COLO668 (cell line): ENCODE measurements at regions not wholly inside any gene's neighbourhood (a gene's known extent, or its start where the extent isn't known, plus 50 kb on each side); places are given as distances from the start of the nearest gene placed in this dataset.

Experiments used
- DNase-seq: peaks from one replicate; lab custom pipeline; 2025; ENCODE audit not compliant: unreplicated experiment; lab: John Stamatoyannopoulos, UW

- DNase-seq: no peak
Observed at GRCh38 chr2:5841126-5841525, 148.9 kb downstream of the SOX11 start.

DNA sequence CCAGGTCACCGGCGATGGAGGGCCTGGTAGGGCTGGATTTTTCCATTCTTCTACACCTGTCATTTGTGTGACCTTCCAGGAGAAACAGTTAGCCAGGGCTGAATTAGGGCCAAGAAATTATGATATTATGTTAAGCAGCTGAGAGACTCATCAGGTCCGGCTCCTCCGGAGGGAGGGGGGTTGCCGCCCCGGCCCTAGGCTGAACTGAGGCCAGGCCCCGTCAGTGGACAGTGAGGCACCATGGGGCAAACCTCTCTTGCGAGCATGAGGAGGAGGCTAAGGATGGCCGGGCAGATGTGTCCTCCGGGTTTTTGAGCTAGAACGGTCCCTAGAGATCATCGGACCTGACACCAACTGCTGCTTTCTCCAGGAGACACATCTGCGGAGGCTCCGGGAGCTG is 150.1 kb downstream of the SOX11 start:
- DNase-seq: no peak

DNA sequence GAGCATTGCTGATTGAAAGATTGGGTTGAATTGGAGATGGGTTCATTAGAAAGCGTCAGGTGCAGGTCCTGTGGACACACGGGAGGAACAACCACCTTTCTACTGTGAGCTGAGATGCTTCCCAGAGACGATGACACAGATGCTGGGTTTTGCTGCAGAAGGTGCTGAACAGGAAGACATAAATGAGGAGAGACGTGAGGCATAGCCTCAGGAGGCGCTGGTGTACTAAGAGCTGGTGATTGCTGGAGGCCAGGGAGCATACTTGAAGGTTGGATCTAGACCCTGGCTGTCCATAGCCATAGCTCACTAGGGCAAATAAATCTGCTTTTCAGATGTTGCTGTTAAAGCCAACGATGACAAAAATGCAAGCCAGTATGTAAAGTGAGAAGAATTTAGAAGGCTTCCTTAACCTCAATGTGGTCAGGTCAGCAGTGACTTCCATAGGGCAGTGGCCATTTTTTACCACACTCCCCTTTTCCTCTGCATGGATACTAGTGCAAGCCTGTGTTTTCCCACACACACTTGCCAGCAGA is 153.7 kb downstream of the SOX11 start:
- no peak for DNase-seq

GRCh38 chr2:5846881-5847280 is 154.7 kb downstream of the SOX11 start:
- no peak for DNase-seq

- DNase-seq: no peak
Observed at GRCh38 chr2:5849562-5849961, 157.4 kb downstream of the SOX11 start.

- DNase-seq: no peak
Observed at GRCh38 chr2:5851410-5851809, 159.2 kb downstream of the SOX11 start.

DNA sequence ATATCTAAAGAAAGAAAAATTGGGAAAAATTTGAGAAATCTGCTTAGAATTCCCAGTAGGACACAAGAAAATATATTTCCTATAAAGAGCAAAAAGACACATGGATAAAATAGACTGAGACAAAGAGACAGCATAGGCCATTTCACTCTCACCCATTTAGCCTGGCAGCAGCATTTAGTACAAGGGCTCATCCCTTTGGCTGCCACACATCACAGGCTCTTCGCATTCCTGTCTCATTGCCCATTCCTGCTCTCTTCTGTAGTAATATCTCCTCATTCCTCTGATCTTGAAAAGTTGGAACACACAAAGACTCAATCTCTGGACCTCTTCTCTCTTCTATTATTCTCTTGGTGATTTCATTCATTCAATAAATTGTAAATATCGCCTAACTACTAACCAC is 162.6 kb downstream of the SOX11 start:
- DNase-seq: no peak

DNA sequence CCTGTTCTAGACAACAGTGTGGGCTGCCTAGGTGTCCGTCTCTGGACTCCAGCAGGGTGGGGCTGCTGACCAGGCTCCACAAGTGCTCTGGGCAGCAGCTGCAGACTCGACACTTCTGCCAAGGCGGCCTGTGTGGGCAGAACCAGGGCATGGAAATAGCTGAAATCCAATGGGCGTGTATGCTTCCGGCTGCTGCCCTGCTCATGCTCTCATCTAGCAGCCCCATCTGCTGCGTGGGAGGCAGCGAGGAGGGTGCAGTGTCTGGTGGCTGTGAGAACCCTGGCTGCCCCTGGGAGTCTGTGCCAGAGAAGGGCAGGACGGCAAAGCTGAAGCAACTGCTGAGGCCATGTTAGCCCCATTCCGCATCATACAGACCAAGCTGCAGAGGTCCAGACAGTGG is 174.9 kb downstream of the SOX11 start:
- DNase-seq: no peak

DNA sequence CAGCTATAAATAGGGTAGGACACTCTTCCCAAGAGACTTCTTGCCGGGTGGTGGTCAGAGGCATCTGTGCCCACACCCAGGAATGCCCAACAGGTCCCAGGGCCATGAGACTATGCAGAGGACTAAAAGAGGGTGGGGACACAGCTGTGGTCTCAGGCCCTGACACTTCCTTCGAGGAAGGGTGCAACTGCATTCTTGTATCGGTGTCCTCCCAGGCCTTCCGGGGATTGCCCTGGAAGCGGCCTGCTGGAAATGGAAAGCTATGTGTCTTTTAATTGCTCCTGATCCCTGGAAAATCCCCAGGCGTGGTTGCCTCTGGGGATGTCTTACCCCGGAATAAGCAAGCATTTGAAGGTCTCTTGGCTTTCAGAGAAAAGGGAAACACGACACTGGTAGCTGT is 176.7 kb downstream of the SOX11 start:
- no peak for DNase-seq

GRCh38 chr2:5869936-5870335 is 177.8 kb downstream of the SOX11 start:
- no peak for DNase-seq

GRCh38 chr2:5877360-5877759 is 185.2 kb downstream of the SOX11 start:
- no peak for DNase-seq

DNA sequence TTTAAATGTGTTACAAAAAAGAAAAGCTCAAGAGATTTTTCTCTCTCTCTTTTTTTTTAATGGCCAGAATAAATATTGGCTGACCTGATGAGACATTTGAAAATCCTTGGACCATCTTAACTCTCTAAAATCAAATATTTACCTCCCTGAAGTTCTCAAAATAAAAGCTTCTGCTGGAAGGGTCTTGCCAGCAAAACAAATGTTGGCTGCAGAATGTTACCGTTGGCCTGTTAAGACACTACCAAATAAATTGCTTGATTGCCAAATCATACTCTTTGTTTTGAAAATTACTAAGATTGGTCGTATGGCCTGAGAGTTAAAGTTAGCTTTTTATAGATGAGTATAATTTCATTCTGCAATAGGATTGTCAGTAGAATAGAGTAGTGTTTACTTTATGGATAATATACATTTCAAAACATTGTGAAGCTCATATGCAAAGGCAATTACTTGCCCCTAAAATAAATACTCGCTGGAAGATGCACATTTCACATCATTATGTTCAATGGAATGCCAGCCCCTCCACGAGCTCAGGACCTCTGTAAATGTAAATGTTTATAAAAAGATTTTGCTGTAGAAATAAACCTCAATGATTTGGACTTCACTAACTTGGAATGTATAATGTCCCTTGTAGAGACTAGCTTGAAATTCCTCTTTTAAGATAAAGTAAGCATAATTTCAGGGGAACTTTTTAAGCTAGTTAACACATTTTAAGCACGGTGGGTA is 193.4 kb downstream of the SOX11 start:
- DNase-seq: no peak

DNA sequence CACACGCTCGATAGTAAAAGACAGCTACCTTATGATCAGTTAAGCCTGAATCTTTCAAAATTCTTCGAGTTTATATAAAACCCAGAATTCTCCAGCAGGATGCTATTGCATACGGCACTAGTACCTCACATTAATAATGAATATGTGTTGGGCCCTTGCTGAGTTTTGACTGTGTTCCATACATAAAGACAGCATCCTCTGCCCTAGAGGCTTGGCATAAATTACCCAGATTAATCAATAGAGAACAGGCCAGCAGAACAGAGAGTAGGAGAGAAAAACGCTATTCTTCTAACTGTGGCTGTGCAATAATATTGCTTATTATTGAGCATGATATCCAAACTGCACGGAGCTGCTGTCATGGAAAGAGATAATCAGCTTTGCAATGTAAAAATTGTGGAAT is 194.3 kb downstream of the SOX11 start:
- DNase-seq: no peak

GRCh38 chr2:5888126-5888525 is 195.9 kb downstream of the SOX11 start:
- no peak for DNase-seq

GRCh38 chr2:5889519-5889918 is 197.3 kb downstream of the SOX11 start:
- DNase-seq: no peak

DNA sequence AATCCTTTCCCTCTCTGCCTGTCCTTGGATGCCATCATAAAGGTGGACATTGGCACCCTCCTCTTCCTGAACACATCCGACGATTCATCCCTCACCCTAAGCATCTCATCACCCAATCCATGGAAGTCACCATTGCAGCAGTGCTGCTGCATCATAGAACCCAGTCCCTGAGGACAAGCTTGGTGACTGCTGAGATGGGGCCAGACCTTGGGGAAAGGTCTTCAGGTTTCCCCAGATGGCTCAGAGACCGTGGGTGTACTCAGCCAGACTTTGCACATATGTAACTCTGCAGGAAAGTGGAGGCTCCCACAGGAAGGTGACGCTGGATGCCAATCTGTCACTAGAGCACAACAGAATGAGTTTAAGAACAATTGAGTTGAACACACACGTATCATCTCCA is 202.2 kb downstream of the SOX11 start:
- DNase-seq: no peak

- no peak for DNase-seq
Observed at GRCh38 chr2:5895284-5895683, 203.1 kb downstream of the SOX11 start.

- no peak for DNase-seq
Observed at GRCh38 chr2:5897249-5897648, 205.1 kb downstream of the SOX11 start.

DNA sequence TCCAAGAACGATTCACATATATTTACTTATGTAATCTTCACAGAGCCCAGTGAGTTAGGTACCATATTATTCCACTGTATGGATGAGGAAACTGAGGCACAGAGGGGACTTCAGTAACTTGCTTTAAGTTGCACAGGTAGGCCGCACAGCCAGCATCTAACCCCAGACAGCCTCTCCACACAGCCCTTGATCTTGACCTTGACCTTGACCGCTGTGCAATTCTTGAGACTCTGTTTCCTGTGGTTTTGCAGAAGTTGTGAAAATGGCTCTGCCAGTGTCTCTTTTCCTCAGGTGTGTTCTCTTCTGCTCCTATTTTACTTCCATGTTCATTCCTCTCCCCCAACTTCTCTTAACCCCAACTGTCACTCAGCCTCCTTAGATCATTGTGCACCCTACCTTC is 206.5 kb downstream of the SOX11 start:
- no peak for DNase-seq

GRCh38 chr2:5905661-5906060 is 213.5 kb downstream of the SOX11 start:
- DNase-seq: no peak

DNA sequence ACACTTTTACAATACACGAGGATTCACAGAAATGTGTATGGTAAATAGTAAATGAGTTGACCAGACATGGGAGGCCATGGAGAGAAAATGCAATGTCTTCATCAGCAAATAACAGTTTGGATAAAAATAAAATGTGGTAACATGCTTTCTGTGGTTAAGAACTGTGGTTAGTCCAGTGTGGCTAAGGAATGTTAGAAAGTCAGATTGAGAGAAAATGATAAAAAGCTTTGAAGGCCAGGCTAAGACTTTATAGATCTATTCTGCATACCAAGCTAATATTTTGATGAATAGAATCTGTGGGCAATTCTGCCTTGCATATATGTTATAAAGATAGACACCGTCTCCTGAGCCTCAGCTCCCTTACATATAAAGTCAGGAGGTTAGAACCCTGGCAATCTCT is 215.9 kb downstream of the SOX11 start:
- DNase-seq: no peak

DNA sequence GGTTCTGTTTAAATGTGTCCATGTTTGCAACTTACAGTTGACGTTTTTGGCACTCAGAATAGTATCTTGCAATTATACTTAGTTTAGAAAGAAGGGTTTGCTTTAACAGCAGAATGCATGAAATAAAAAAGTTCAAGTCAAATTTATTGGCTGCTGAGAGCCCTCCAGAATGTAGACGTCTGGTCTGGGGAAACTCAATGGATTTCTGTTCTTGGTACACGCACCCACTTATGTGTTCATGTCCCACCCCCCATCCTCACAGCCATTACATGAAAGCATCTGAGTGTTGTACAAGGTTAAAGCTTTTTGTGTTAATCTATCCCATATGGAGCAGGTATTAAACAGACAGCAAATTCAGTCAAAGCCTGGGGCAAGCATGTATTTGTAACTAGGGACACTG is 219.5 kb downstream of the SOX11 start:
- no peak for DNase-seq

DNA sequence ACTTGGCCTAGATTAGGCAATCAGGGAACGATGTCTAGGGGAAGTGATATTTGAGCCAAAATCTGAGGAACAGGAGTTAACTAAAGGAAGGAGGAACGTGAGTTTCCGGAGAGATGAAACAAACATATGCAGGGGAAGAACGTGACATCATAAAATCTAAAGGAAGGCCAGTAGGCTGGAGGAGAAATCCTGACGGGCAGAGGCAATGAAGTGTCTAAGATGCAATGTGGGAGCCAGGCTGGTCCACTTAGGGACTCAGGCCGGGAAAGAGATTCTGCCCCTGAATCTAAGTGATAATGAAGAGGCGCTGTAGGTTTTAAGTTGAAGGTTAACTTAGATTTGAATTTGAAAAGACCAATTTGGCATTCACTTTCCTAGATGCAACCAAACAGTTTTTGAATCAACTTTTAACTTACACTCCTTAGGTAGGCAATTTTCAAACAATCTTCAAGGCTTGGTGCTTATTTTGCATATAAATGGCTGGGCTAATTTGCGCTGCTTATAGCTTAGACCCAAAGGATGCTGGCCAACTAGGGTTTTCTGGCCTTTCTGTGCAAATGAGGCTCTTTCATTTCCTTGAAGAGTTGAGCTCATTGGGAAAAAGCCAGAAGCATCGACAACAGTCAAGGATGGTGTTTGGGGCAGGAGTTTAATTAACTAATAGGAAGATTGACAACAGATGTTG is 221.7 kb downstream of the SOX11 start:
- no peak for DNase-seq
